ENCODE measurements at regions not wholly inside any gene's neighbourhood (a gene's known extent, or its start where the extent isn't known, plus 50 kb on each side); places are given as distances from the start of the nearest gene placed in this dataset.

GRCh38 chr18:62634458-62634857, 80.9 kb upstream of the PHLPP1 start:
- TF ChIP-seq, protein P1, sequence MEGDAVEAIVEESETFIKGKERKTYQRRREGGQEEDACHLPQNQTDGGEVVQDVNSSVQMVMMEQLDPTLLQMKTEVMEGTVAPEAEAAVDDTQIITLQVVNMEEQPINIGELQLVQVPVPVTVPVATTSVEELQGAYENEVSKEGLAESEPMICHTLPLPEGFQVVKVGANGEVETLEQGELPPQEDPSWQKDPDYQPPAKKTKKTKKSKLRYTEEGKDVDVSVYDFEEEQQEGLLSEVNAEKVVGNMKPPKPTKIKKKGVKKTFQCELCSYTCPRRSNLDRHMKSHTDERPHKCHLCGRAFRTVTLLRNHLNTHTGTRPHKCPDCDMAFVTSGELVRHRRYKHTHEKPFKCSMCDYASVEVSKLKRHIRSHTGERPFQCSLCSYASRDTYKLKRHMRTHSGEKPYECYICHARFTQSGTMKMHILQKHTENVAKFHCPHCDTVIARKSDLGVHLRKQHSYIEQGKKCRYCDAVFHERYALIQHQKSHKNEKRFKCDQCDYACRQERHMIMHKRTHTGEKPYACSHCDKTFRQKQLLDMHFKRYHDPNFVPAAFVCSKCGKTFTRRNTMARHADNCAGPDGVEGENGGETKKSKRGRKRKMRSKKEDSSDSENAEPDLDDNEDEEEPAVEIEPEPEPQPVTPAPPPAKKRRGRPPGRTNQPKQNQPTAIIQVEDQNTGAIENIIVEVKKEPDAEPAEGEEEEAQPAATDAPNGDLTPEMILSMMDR (IDR thresholded peaks at IDR 0.05; ENCODE audit: insufficient read depth, low read length): no peak
- no peak for TF ChIP-seq POLR2AphosphoS5 (IDR thresholded peaks at IDR 0.05; ENCODE audit: low read depth)

All from HL-60 (cell line).